ENCODE measurements at regions not wholly inside any gene's neighbourhood (a gene's known extent, or its start where the extent isn't known, plus 50 kb on each side); places are given as distances from the start of the nearest gene placed in this dataset.

DNA sequence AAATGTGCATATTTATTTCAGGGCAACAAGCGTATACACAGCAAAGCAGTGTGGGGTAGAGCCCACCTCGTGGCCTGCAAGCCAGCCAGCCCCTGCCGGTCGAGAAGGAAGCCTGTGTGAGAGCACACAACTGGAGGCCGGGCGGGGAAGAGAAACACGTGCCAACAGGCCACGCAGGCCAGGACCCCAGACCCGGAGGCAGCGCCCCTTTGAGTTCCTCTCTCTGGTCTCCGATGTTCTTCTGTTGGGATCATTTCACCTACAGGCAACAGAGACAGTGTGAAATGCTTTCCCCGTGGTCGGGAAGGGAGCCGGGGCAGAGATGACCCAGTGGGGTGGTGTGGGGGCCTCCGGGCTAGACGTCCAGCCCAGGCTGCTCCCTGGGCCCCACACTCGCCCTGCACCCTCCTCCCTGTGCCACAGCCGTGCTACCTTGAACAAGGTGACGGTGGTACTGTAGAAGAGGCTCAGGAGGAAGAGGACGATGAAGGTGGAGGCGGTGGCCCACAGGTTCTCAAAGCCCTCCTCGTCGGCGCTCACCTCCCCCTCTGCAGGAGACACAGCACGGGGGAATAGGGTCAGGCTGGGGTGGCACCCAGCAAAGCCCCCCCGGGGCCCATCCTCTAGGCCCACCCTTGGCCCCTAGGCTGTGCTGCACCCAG, 325.5 kb downstream of the TMEM121 start:
- Histone ChIP-seq H3K27ac (ENCODE audit: low read length) (no peak overlapping the region), H3K4me3 (ENCODE audit: low read length) (no peak overlapping the region), H3K4me1 (ENCODE audit: insufficient read depth, low read length) (no peaks in the 10 kb centered on the region), H3K79me2 (ENCODE audit: low read length) (no peaks in the 10 kb centered on the region), H3K27me3 (ENCODE audit: low read length) (peaks cover 4% of the 10 kb centered on the region; the same call in 1 of the 2 replicates), H4K20me1 (ENCODE audit: low read length) (no peaks in the 10 kb centered on the region), H3K9ac (ENCODE audit: low read length) (no peak overlapping the region), H2AFZ (ENCODE audit: low read length) (no peak overlapping the region), H3K9me3 (ENCODE audit: low read length) (no peaks in the 10 kb centered on the region), H3F3A (ENCODE audit: low read length, unreplicated experiment) (no peaks in the 10 kb centered on the region), H3K4me2 (ENCODE audit: low read length) (no peak overlapping the region), H3K36me3 (ENCODE audit: low read depth, low read length) (no peaks in the 10 kb centered on the region), H3K9me2 (replicated peaks; ENCODE audit: low read length) (no peaks in the 10 kb centered on the region)
- ATAC-seq (no peak), DNase-seq (no peak)
- POLR2A ChIA-PET (ENCODE audit: unreplicated experiment) = no interaction called here
- intact Hi-C loops (cut with micrococcal nuclease) = no loop called here
- TF ChIP-seq EZH2phosphoT487 (IDR thresholded peaks at IDR 0.05; ENCODE audit: borderline replicate concordance, low read length) = no peak
- no peak for TF ChIP-seq CTCF (conservative IDR thresholded peaks at IDR 0.05; ENCODE audit: low read depth, low read length)
- no peak for TF ChIP-seq EZH2 (IDR thresholded peaks at IDR 0.05; ENCODE audit: low read length, unreplicated experiment)
- CTCF ChIA-PET = no interaction called here
- BruUV-seq (replicated peaks) = no TSS peak

DNA sequence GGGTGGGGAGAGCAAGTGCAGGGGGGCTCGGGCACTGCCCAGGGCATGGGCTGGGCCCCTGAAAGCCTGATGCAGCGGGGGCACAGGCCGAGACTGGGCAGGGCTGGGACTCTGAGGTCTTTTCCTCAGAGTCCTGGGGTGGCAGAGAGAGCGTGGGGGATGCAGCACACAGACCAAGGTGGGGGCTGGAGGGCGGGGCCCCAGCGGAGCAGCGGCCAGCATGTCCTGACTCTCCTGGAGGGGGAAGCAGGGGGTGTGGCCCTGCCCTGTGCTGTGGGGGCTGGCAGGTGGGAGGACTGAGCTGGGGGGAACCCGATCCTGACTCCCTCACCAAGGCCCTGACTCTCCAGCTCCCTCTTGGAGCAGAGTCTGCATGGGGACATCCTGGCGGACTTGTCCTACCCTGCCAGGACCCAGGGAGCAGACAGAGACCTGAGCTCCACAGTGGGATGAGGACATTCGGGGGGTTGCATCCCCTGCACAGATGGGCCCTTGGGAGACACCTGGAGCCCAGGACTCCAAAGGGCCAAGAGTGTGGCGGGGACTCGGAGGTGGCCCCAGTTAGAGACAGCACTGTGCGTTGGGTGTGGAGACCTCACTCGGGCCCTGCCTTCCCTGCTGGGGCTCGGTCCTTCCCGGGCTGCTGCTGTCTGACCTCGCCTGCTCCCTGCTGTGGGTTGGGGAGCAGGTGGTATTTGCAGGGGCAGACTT, 326.1 kb downstream of the TMEM121 start:
- ATAC-seq = no peak
- Histone ChIP-seq H3K9me3 (ENCODE audit: low read length) (no peaks in the 10 kb centered on the region), H3K27me3 (ENCODE audit: low read length) (no peaks in the 10 kb centered on the region), H3K4me1 (ENCODE audit: insufficient read depth, low read length) (no peaks in the 10 kb centered on the region), H3K4me3 (ENCODE audit: low read length) (no peak overlapping the region), H3K79me2 (ENCODE audit: low read length) (no peaks in the 10 kb centered on the region), H3K27ac (ENCODE audit: low read length) (no peak overlapping the region), H3F3A (ENCODE audit: low read length, unreplicated experiment) (no peaks in the 10 kb centered on the region), H3K9me2 (replicated peaks; ENCODE audit: low read length) (no peaks in the 10 kb centered on the region), H3K36me3 (ENCODE audit: low read depth, low read length) (no peaks in the 10 kb centered on the region), H2AFZ (ENCODE audit: low read length) (no peak overlapping the region), H4K20me1 (ENCODE audit: low read length) (no peaks in the 10 kb centered on the region), H3K9ac (ENCODE audit: low read length) (no peak overlapping the region), H3K4me2 (ENCODE audit: low read length) (no peak overlapping the region)
- POLR2A ChIA-PET (ENCODE audit: unreplicated experiment) = no interaction called here
- CTCF ChIA-PET = no interaction called here
- TF ChIP-seq CTCF (conservative IDR thresholded peaks at IDR 0.05; ENCODE audit: low read depth, low read length) = no peak
- no peak for TF ChIP-seq EZH2 (IDR thresholded peaks at IDR 0.05; ENCODE audit: low read length, unreplicated experiment)
- TF ChIP-seq EZH2phosphoT487 (IDR thresholded peaks at IDR 0.05; ENCODE audit: borderline replicate concordance, low read length) = no peak
- BruUV-seq (replicated peaks) = no TSS peak
- intact Hi-C loops (cut with micrococcal nuclease) = no loop called here
- no peak for DNase-seq
